ENCODE measurements at regions not wholly inside any gene's neighbourhood (a gene's known extent, or its start where the extent isn't known, plus 50 kb on each side); places are given as distances from the start of the nearest gene placed in this dataset.
"Not testable (repeated sequence)": the region's sequence is repeated elsewhere in the genome, so short reads cannot be mapped to it uniquely, and the experiment has no call there.

DNA sequence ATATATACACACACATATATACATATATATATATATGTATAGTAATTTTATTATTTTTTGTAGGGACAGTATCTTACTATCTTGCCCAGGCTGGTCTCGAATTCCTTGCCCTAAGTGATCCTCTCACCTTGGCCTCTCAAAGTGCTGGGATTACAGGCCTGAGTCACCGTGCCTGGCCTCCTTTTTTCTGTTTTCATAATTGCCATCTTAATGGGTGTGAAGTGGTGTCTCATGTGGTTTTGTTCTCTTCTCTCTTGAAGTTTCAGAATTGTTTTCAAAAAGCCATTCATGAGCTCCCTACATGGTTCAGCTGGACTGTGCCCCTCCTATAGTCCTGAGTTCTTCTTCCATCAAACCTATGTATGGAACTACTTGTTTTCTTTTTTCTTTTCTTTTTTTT is 88.9 kb upstream of the CRYM start:
- ATAC-seq; intact Hi-C loops (cut with micrococcal nuclease); DNase-seq: not testable (repeated sequence)

DNA sequence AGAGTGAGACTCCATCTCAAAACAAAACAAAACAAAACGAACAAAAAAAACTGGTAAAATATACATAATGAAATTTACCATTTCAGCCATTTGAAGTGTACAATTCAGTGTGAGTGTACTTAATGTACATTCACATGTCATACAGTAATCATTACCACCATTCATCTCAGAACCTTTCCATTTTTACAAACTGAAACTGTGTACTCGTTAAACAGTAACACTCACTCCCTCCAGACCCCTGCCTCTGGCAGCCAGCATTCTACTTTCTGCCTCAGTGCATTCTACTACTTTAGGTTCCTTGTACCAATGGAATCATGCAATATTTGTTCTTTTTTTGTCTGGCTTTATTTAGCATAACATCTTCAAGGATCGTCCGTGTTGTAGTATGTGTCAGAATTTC is 87.5 kb upstream of the CRYM start:
- DNase-seq; ATAC-seq; intact Hi-C loops (cut with micrococcal nuclease): not testable (repeated sequence)

DNA sequence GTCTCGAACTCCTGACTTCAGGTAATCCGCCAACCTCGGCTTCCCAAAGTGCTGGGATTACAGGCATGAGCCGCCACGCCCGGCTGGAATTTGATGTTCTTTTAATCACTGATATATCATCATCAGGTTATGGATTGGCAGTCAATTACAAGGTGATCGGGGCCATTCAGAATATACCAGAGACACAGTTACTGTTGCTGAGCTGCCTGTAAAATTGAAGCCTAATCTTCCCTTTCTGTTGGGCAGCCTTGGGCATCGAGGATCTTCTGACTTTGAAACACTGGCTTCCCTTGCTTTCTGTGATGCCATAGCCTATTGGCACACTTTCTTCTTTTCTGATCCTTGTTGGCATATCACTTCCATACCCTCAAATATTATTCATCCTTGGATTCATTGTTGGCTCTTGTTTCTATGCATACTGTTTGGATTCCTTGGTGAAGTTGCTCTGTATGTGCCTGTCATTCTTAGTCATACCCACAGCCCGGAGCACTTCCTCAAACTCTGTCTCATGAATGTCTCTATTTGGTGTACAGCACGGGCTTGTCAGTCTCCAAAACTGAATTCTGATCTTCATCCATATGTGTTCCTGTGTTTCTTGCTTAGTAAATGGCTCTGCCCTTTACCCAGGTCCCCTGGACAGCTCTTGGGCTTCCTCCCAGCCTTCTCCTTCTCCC is 85.6 kb upstream of the CRYM start:
- intact Hi-C loops (cut with micrococcal nuclease): not testable (repeated sequence)

GRCh38 chr16:21361612-21362227 is 83.6 kb upstream of the CRYM start:
- ATAC-seq (peak; percentile 89), DNase-seq (peak; percentile 42)
- intact Hi-C loops (cut with micrococcal nuclease): not testable (repeated sequence)

More for the DNA sequence above, 85.6 kb upstream of the CRYM start:
- DNase-seq, ATAC-seq: not testable (repeated sequence)

DNA sequence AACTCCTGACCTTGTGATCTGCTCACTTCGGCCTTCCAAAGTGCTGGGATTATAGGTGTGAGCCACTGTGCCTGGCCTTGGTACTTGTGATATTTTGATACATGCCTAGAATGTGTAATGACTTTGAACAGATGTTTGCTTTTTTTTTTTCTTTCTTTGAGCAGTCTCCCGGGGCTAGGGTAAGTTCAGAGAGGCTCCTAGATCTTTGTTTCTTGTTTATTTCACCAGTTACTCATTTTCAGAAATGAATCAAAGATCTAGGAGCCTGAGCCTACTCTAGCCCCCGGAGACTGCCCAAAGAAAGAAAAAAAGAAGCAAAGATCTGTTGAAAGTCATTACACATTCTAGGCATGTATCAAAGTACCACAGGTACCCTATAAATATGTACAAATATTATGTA is 83.0 kb upstream of the CRYM start:
- ATAC-seq, DNase-seq: not testable (repeated sequence)

DNA sequence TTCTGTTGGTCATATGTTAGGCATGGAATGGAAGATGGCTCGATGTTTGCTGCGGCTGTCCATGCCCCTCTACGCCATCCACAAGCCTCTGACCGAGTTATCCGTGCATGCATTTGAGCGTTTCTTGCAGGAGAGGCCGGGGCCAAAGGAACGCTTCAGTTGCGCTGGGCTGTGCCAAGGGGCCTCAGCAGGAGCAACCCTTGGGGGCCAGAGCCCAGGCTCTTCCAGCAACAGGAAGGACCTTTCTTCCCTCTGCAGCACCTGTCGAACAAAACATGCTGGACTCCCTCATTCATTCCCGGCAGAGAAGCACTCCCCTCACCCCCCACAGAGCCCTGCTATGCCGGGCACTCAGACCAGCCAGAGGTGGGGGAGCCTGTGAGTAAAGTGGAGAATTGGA is 81.4 kb upstream of the CRYM start:
- intact Hi-C loops (cut with micrococcal nuclease); DNase-seq; ATAC-seq: not testable (repeated sequence)

More for the DNA sequence above, 83.0 kb upstream of the CRYM start:
- intact Hi-C loops (cut with micrococcal nuclease): not testable (repeated sequence)

- DNase-seq; ATAC-seq; intact Hi-C loops (cut with micrococcal nuclease): not testable (repeated sequence)
Measured at GRCh38 chr16:21358261-21358795, 80.2 kb upstream of the CRYM start.

DNA sequence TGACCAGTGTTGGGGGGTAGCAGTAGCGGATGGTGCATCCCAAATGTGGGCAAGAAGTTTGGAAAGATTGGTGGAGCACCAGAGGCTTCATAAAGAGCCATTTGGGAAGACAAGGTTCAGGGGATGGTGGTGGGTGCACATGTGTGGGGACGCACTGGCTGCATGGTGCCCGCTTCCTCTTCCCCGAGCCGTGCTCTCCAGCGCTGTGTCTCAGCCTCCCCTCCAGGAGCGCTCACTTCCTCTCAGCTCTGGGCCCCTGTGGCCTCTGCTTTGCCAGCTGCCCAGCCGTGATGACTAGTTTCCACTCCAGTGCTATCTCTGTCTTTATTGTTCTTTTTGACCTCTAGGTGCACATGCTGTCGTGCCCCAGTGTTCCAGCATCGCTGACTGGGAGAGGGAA is 78.2 kb upstream of the CRYM start:
- DNase-seq; intact Hi-C loops (cut with micrococcal nuclease): not testable (repeated sequence)
- ATAC-seq: peak; percentile 69

DNA sequence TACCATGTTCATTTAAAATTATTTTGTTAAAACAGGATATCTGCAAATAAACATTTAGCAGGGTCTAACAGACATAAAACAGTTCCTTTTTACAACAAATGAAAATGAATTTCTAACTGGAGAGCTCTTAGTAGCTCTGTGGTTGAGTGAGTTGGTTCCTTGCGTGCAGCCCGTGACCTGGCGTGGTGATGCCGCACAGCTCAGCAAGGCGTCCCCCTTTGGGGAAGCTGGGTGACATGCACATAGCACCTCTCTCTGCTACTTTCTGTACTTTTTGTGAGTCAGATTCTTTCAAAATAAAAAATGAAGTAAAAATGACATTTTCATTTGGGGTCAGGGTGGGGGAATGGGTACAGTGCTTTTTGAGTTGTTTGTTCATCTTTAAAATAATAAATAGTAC is 73.3 kb upstream of the CRYM start:
- ATAC-seq; DNase-seq; intact Hi-C loops (cut with micrococcal nuclease): not testable (repeated sequence)

- ATAC-seq; intact Hi-C loops (cut with micrococcal nuclease); DNase-seq: not testable (repeated sequence)
Measured at GRCh38 chr16:21350851-21351250, 72.8 kb upstream of the CRYM start.

DNA sequence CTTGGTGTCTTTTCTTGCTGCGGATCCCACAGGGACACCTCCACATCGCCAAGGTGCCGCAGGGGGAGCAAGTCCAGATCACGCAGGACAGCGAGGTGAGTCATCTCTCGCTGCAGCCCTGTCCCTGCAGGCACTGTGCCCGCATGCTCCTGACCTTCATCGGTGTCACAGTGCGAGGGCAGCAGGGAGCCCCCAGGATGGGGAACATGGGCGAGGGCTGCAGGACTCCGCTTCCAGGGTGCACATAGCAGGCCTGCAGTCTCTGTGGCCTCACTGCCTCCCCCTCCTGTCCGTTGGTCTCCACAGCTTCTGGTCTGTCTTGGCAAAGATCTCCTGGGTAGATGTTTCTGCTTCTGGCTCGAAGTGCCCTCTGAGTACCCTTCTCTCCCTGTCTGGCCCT is 71.2 kb upstream of the CRYM start:
- ATAC-seq; DNase-seq; intact Hi-C loops (cut with micrococcal nuclease): not testable (repeated sequence)

DNA sequence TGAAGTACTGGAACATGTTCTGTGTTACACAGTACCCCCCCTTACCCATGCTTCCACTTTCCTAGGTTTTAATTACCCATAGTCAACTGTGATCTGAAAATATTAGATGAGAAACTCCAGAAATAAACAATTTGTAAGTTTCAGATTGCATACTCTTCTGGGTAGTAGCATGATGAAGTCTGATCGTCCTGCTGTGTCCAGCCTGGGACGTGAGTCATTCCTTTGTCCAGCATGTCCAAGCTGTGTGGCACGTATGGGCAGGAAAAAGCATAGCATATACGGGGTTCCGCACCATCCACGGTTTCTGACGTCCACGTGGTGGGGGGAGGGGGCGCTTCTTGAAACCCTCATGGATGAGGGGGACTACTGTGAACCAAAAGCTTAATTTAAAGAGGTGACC is 70.7 kb upstream of the CRYM start:
- DNase-seq; intact Hi-C loops (cut with micrococcal nuclease); ATAC-seq: not testable (repeated sequence)

- intact Hi-C loops (cut with micrococcal nuclease); ATAC-seq; DNase-seq: not testable (repeated sequence)
Measured at GRCh38 chr16:21347538-21347937, 69.4 kb upstream of the CRYM start.

DNA sequence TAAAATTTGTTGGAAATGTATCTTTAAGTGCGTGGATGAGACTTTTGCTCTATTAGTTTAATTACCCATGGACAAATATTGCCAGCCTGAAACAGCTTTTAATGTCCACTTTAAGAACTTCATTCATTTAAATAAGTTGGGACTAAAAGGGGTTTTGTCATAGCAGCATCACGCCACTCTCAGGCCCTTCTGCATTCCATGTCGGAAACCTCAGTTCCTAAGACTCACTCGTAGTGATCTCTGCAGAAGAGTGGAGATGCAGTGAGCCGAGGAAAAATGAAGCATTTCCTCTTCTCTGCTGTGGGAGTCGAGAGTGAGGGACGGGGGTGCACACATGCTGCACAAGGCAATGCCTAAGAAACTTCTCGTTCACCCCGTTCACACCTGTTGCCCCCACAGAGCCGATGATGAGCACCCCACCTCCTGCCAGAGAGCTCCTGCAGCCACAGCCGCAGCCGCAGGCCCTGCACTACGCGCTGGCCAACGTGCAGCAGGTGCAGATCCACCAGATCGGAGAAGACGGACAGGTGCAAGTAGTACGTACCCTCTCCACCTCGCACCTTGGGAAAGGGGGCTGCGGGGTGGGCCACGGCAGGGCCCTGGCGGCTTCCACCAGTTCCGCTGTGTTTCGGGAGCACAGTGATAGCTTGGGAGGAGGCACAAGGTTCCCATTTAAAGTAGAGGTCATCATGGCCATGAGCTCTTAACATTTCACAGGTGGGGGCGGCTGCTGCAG is 68.8 kb upstream of the CRYM start:
- intact Hi-C loops (cut with micrococcal nuclease); ATAC-seq; DNase-seq: not testable (repeated sequence)

- ATAC-seq; intact Hi-C loops (cut with micrococcal nuclease); DNase-seq: not testable (repeated sequence)
Measured at GRCh38 chr16:21344361-21344912, 66.3 kb upstream of the CRYM start.

GRCh38 chr16:21341101-21341500 is 63.0 kb upstream of the CRYM start:
- DNase-seq: no peak
- no peak for ATAC-seq
- intact Hi-C loops (cut with micrococcal nuclease): no loop called here

GRCh38 chr16:21339941-21340340 is 61.9 kb upstream of the CRYM start:
- ATAC-seq: no peak
- intact Hi-C loops (cut with micrococcal nuclease): no loop called here
- no peak for DNase-seq

DNA sequence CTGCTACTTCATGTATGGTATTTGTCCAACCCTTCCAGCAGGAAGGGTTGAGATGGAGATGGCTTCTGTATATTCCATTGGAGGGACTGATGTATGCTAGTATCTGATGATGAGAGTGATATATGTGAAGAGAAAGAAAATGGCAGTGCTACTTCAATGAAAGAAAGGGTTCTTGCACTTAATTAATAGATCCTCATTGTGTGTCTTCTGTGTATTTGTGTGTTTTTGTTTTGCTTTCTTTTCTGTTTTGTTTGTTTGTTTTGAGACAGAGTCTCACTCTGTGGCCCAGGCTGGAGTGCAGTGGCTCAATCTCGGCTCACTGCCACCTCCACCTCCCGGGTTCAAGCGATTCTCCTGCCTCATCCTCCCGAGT is 61.2 kb upstream of the CRYM start:
- DNase-seq: no peak
- ATAC-seq: no peak
- intact Hi-C loops (cut with micrococcal nuclease): no loop called here

- intact Hi-C loops (cut with micrococcal nuclease): no loop called here
- DNase-seq (no peak), ATAC-seq (no peak)
Measured at GRCh38 chr16:21338537-21339268, 60.6 kb upstream of the CRYM start.
